ENCODE measurements at regions not wholly inside any gene's neighbourhood (a gene's known extent, or its start where the extent isn't known, plus 50 kb on each side); places are given as distances from the start of the nearest gene placed in this dataset.

DNA sequence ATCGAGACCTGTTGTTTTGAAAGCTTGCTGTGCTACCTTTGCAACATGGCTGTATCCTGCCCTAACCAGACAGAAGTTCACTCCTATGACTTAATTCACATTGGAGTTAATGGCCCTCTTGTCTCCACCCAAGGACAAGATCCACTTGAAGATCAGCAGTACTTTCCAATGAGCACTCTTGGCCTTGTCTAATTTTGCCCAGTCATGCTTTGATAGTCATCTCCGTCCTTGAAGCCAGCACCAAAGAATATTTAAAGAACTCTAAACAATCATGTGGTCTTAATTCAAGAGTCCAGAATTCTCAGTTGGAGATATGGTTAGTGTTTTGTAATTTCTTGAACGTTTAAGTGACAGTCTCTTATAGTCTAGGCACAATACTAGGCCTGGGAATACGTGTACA lies 775.6 kb upstream of the EEF2KMT start:
- no peak for TF ChIP-seq ZNF292 (tag by site-specific recombination; IDR thresholded peaks at IDR 0.05; ENCODE audit: borderline replicate concordance, low read depth)
- TF ChIP-seq ZNF792 (tag by site-specific recombination; IDR thresholded peaks at IDR 0.05): no peak
- TF ChIP-seq, protein P1, sequence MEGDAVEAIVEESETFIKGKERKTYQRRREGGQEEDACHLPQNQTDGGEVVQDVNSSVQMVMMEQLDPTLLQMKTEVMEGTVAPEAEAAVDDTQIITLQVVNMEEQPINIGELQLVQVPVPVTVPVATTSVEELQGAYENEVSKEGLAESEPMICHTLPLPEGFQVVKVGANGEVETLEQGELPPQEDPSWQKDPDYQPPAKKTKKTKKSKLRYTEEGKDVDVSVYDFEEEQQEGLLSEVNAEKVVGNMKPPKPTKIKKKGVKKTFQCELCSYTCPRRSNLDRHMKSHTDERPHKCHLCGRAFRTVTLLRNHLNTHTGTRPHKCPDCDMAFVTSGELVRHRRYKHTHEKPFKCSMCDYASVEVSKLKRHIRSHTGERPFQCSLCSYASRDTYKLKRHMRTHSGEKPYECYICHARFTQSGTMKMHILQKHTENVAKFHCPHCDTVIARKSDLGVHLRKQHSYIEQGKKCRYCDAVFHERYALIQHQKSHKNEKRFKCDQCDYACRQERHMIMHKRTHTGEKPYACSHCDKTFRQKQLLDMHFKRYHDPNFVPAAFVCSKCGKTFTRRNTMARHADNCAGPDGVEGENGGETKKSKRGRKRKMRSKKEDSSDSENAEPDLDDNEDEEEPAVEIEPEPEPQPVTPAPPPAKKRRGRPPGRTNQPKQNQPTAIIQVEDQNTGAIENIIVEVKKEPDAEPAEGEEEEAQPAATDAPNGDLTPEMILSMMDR (tag by site-specific recombination; IDR thresholded peaks at IDR 0.05): no peak
- TF ChIP-seq HOXA7 (CRISPR knock-in tag; IDR thresholded peaks at IDR 0.05; ENCODE audit: borderline replicate concordance): no peak
- no peak for TF ChIP-seq ZNF174 (tag by site-specific recombination; IDR thresholded peaks at IDR 0.05)
- TF ChIP-seq, protein P2, sequence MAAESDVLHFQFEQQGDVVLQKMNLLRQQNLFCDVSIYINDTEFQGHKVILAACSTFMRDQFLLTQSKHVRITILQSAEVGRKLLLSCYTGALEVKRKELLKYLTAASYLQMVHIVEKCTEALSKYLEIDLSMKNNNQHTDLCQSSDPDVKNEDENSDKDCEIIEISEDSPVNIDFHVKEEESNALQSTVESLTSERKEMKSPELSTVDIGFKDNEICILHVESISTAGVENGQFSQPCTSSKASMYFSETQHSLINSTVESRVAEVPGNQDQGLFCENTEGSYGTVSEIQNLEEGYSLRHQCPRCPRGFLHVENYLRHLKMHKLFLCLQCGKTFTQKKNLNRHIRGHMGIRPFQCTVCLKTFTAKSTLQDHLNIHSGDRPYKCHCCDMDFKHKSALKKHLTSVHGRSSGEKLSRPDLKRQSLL (tag by site-specific recombination; IDR thresholded peaks at IDR 0.05): no peak
- TF ChIP-seq ZNF530 (tag by site-specific recombination; IDR thresholded peaks at IDR 0.05; ENCODE audit: low read depth): no peak
- TF ChIP-seq, protein P3, sequence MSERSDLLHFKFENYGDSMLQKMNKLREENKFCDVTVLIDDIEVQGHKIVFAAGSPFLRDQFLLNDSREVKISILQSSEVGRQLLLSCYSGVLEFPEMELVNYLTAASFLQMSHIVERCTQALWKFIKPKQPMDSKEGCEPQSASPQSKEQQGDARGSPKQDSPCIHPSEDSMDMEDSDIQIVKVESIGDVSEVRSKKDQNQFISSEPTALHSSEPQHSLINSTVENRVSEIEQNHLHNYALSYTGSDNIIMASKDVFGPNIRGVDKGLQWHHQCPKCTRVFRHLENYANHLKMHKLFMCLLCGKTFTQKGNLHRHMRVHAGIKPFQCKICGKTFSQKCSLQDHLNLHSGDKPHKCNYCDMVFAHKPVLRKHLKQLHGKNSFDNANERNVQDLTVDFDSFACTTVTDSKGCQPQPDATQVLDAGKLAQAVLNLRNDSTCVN (tag by site-specific recombination; optimal IDR thresholded peaks at IDR 0.05): no peak
- TF ChIP-seq, protein P4, sequence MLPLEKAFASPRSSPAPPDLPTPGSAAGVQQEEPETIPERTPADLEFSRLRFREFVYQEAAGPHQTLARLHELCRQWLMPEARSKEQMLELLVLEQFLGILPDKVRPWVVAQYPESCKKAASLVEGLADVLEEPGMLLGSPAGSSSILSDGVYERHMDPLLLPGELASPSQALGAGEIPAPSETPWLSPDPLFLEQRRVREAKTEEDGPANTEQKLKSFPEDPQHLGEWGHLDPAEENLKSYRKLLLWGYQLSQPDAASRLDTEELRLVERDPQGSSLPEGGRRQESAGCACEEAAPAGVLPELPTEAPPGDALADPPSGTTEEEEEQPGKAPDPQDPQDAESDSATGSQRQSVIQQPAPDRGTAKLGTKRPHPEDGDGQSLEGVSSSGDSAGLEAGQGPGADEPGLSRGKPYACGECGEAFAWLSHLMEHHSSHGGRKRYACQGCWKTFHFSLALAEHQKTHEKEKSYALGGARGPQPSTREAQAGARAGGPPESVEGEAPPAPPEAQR (tag by site-specific recombination; IDR thresholded peaks at IDR 0.05): no peak
- no peak for TF ChIP-seq ZNF138 (tag by site-specific recombination; IDR thresholded peaks at IDR 0.05; ENCODE audit: borderline replicate concordance)
- no peak for TF ChIP-seq ZNF701 (tag by site-specific recombination; IDR thresholded peaks at IDR 0.05)
- TF ChIP-seq, protein P5, sequence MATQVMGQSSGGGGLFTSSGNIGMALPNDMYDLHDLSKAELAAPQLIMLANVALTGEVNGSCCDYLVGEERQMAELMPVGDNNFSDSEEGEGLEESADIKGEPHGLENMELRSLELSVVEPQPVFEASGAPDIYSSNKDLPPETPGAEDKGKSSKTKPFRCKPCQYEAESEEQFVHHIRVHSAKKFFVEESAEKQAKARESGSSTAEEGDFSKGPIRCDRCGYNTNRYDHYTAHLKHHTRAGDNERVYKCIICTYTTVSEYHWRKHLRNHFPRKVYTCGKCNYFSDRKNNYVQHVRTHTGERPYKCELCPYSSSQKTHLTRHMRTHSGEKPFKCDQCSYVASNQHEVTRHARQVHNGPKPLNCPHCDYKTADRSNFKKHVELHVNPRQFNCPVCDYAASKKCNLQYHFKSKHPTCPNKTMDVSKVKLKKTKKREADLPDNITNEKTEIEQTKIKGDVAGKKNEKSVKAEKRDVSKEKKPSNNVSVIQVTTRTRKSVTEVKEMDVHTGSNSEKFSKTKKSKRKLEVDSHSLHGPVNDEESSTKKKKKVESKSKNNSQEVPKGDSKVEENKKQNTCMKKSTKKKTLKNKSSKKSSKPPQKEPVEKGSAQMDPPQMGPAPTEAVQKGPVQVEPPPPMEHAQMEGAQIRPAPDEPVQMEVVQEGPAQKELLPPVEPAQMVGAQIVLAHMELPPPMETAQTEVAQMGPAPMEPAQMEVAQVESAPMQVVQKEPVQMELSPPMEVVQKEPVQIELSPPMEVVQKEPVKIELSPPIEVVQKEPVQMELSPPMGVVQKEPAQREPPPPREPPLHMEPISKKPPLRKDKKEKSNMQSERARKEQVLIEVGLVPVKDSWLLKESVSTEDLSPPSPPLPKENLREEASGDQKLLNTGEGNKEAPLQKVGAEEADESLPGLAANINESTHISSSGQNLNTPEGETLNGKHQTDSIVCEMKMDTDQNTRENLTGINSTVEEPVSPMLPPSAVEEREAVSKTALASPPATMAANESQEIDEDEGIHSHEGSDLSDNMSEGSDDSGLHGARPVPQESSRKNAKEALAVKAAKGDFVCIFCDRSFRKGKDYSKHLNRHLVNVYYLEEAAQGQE (tag by site-specific recombination; IDR thresholded peaks at IDR 0.05): no peak

Measured in HEK293 (cell line).